Tibial artery (tissue), 4 donors: ENCODE measurements at regions not wholly inside any gene's neighbourhood (a gene's known extent, or its start where the extent isn't known, plus 50 kb on each side); places are given as distances from the start of the nearest gene placed in this dataset.

Experiments
- DNase-seq, 2 donors: peaks; one replicate each; pipeline ENCODE4 v3.0.0-alpha.2; 2019
- H3K27ac ChIP-seq, 2 donors: fragments of 200-600 bp; sonication (generic) in 1 of 2; 1 replicate in 1 of 2; 2 replicates in 1 of 2; pipeline ENCODE4 v1.5.1; 2018 to 2019; ENCODE audit warnings: mild to moderate bottlenecking in 1 of 2
- H3K27me3 ChIP-seq, 2 donors: fragments of 200-600 bp; sonication (generic) in 1 of 2; one replicate each; pipeline versions ENCODE4 v1.5.1 to v1.6.0; 2016 to 2019
- H3K36me3 ChIP-seq, 3 donors: fragments of 200-600 bp; sonication (generic) in 2 of 3; one replicate each; pipeline ENCODE4 v1.5.1; 2016 to 2019; ENCODE audit warnings: mild to moderate bottlenecking in 2 of 3
- H3K4me1 ChIP-seq, 4 donors: fragments of 200-600 bp; sonication (generic) in 2 of 4; 1 replicate in 3 of 4; 2 replicates in 1 of 4; pipeline ENCODE4 v1.5.1; 2016 to 2019
- H3K4me3 ChIP-seq, 2 donors: fragments of 200-600 bp; sonication (generic) in 1 of 2; 1 replicate in 1 of 2; 2 replicates in 1 of 2; pipeline ENCODE4 v1.5.1; 2018 to 2019; ENCODE audit warnings: mild to moderate bottlenecking in 2 of 2
- H3K9me3 ChIP-seq, 3 donors: fragments of 200-600 bp; sonication (generic) in 1 of 3; one replicate each; pipeline ENCODE4 v1.5.1; 2016 to 2019
- CTCF ChIP-seq, 2 experiments: fragments of 200-600 bp in 1 of 2; fragments of 450-650 bp in 1 of 2; IDR thresholded peaks; one replicate each; pipeline ENCODE4 v1.5.1; 2017 to 2019; ENCODE audit warnings: antibody characterized with exemption in 2 of 2, mild to moderate bottlenecking in 1 of 2, moderate library complexity in 1 of 2
- intact Hi-C: fragments of 100-400 bp; cut with DNase I; formaldehyde crosslinking; loops from one replicate; pipeline ENCODE4 v1.15.0; 2023; ENCODE audit warnings: low total_unique reads

DNA sequence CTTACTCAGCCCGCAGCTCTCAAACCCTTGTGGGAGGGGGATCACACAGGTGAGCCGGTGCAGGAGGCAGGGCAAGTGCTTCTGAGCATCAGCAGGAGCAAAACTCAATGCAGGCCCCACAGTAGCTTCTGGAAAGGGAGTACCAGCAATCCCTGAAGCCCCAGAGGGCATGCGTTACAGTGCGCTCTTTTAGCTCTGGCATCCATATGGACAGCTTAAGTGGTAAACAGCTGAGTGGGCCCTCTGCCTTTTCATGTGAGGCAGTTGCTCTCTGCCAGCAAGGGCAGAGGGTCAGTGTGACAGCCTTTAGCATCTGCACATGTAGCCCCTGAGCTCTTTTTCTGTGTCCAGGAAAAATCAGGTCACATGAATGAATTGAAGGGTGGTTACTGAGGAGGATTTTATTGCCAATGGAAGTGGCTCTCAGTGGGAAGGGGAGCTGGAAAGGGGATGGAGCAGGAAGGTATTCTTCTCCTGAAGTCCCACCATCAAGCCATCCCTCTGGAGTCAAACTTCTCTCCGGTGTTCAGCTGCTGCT, 464.3 kb upstream of the THRB start:
- no peaks in the 10 kb centered on the region for H3K27me3 ChIP-seq
- DNase-seq: no peak
- intact Hi-C loops: no loop called here
- no peaks in the 10 kb centered on the region for H3K36me3 ChIP-seq
- no peak for TF ChIP-seq CTCF (IDR thresholded peaks at IDR 0.05)
- H3K9me3 ChIP-seq: peaks cover 0 to 7% (median 4%) of the 10 kb centered on the region in 3 donors
- no peak overlapping the region for H3K4me3 ChIP-seq
- no peak overlapping the region for H3K27ac ChIP-seq
- no peaks in the 10 kb centered on the region for H3K4me1 ChIP-seq

DNA sequence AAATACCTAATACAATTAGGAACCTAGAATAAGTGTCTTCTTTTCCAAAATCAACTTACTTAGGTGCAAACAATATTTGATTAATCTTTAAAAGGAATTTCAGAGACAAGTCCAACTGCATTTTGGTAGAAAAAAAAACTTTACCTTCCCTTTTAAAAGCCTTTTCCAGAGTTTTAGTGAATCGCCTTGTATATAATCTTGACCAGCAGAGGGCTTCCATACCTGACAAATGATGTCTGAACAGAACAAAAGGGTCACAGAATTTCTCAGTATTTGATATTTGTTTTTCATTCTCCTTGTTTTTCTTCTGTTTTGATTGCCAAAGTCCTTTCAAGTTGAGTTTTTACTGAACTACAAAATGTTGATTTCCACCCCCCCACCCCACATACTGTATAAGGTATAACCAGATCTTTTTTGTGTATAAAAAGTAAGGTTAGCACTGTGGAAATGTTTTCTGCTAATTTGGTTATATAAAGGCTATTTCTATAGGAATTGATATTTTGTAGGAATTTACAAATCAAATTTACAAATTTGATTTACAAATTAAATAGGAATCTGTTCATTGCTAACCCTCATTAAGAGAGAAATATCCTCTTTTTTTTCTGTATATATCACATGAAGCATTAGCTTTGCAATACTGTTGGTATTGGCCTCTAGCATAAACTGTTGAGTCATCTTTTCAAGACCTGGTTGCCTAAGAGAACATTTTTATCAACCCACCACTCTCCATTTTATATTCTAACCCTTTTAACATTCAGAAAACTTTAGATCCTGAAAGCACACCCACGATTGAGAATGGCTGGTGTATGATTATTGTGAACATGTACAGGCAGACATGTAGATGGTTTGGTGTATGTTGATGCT, 464.1 kb upstream of the RARB start:
- no peak overlapping the region for H3K27ac ChIP-seq
- peaks cover 0 to 12% (median 0%) of the 10 kb centered on the region in 4 donors for H3K4me1 ChIP-seq
- H3K36me3 ChIP-seq: no peaks in the 10 kb centered on the region
- H3K9me3 ChIP-seq: peaks cover 0 to 5% (median 4%) of the 10 kb centered on the region in 3 donors
- no peaks in the 10 kb centered on the region for H3K27me3 ChIP-seq
- intact Hi-C loops: no loop called here
- peak; percentile 49 to 51 for TF ChIP-seq CTCF (IDR thresholded peaks at IDR 0.05)
- no peak for DNase-seq
- H3K4me3 ChIP-seq: no peak overlapping the region

DNA sequence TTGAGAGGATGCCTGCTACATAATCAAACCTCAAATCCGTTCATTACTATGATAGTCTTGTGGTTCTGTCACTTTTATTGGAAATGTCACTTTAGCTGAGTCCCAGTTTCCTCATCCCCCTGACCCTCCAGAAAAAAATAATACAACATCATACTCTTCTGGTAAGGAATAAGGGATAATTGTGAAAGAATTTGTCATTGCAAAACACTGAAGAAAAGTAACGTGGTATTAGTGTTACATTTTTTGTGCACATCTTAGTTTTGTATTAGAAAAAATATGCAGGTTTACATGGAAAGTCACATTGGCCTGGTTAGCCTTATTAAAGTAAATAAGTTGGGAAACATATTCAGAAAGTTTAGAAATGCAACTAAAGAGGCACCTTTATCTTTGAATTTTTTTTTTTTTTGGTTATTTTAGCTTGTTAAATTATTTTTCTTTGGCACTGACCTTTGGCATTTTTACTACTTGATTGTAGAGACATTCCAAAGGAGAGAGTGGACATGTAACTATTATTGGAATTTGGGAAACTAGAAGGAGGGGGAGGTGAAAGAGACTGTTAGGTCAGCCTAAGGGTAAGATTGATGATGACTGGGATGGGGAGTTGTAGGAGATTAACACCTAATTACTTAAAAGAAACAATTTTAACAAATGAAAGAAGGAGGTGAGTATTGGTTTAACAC, 462.2 kb upstream of the RARB start:
- intact Hi-C loops: no loop called here
- peaks cover 0 to 12% (median 0%) of the 10 kb centered on the region in 4 donors for H3K4me1 ChIP-seq
- no peak for DNase-seq
- H3K36me3 ChIP-seq: no peaks in the 10 kb centered on the region
- no peaks in the 10 kb centered on the region for H3K9me3 ChIP-seq
- no peaks in the 10 kb centered on the region for H3K27me3 ChIP-seq
- TF ChIP-seq CTCF (IDR thresholded peaks at IDR 0.05): no peak
- H3K27ac ChIP-seq: no peak overlapping the region
- H3K4me3 ChIP-seq: no peak overlapping the region

- no peak for TF ChIP-seq CTCF (IDR thresholded peaks at IDR 0.05)
- DNase-seq: no peak
These were observed 460.0 kb upstream of the RARB start for GRCh38 chr3:24968036-24968435.

GRCh38 chr3:24972491-24972890, 455.6 kb upstream of the RARB start:
- intact Hi-C loops: no loop called here
- no peak for DNase-seq
- H3K36me3 ChIP-seq: no peaks in the 10 kb centered on the region
- TF ChIP-seq CTCF (IDR thresholded peaks at IDR 0.05): no peak
- H3K27me3 ChIP-seq: no peaks in the 10 kb centered on the region
- H3K4me3 ChIP-seq: no peak overlapping the region
- H3K9me3 ChIP-seq: no peaks in the 10 kb centered on the region
- no peak overlapping the region for H3K27ac ChIP-seq
- H3K4me1 ChIP-seq: no peaks in the 10 kb centered on the region

More at GRCh38 chr3:24968036-24968435, 460.0 kb upstream of the RARB start:
- no peaks in the 10 kb centered on the region for H3K9me3 ChIP-seq
- peaks cover 0 to 12% (median 0%) of the 10 kb centered on the region in 4 donors for H3K4me1 ChIP-seq
- H3K36me3 ChIP-seq: no peaks in the 10 kb centered on the region
- no peaks in the 10 kb centered on the region for H3K27me3 ChIP-seq
- H3K27ac ChIP-seq: no peak overlapping the region
- H3K4me3 ChIP-seq: no peak overlapping the region
- intact Hi-C loops: no loop called here
